GM21360 (cell line): ENCODE measurements at regions not wholly inside any gene's neighbourhood (a gene's known extent, or its start where the extent isn't known, plus 50 kb on each side); places are given as distances from the start of the nearest gene placed in this dataset.

Source experiments
- ATAC-seq: cut with Tn5 transposase; IDR thresholded peaks from one replicate; pipeline ENCODE4 v1.9.1; 2021; ENCODE audit warnings: mild to moderate bottlenecking, moderate library complexity; ENCODE audit not compliant: unreplicated experiment

DNA sequence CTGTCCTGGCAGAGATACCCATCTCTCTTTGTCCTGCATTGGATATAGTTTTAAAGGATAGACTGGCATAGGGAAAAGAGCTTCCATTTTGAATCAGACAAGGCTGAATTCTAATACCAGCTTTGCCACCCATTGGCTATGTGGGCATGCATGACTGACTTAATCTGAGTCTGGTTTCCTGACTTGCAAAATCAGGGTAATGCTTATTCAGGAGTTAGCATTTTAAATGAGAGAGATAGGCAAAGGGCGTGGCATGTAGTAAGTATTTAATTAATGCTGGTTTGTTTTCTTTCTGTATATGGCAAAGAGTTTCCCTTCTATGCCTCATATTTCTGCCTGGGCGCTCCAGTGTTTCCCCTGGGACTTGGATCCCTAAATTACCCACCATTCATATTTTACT, 492.9 kb downstream of the IGSF11 start:
- no peak for ATAC-seq

- ATAC-seq: no peak
Measured at GRCh38 chr3:118543832-118544231, 490.8 kb downstream of the IGSF11 start.

- no peak for ATAC-seq
Measured at GRCh38 chr3:118544458-118544857, 490.2 kb downstream of the IGSF11 start.

- no peak for ATAC-seq
Measured at GRCh38 chr3:118548434-118548833, 486.2 kb downstream of the IGSF11 start.

- no peak for ATAC-seq
Measured at GRCh38 chr3:118550122-118550521, 484.5 kb downstream of the IGSF11 start.

DNA sequence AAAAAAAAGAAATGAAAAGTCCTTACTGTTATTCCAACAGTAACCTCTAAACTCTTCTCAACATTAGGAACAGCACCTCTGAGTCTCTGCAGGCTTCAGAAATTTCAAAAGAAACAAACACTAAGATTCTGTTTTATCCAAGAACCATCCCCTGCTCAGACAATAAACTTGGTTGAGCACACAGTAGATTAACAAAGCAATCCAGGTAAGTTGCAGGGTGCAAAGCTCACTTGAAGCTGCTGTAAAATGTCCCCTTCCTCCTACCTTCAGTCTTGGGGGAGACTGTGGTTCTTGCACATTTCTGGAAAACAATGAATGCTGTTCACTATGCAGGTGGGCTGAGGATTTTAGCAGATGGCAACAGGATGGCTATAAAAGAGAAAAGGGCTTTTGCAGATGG, 484.1 kb downstream of the IGSF11 start:
- no peak for ATAC-seq

- no peak for ATAC-seq
Measured at GRCh38 chr3:118554148-118554838, 480.4 kb downstream of the IGSF11 start.

GRCh38 chr3:118556983-118557382, 477.7 kb downstream of the IGSF11 start:
- no peak for ATAC-seq

- no peak for ATAC-seq
Measured at GRCh38 chr3:118557513-118557912, 477.1 kb downstream of the IGSF11 start.

- ATAC-seq: no peak
Measured at GRCh38 chr3:118559286-118559685, 475.4 kb downstream of the IGSF11 start.

GRCh38 chr3:118564800-118565199, 469.8 kb downstream of the IGSF11 start:
- no peak for ATAC-seq

DNA sequence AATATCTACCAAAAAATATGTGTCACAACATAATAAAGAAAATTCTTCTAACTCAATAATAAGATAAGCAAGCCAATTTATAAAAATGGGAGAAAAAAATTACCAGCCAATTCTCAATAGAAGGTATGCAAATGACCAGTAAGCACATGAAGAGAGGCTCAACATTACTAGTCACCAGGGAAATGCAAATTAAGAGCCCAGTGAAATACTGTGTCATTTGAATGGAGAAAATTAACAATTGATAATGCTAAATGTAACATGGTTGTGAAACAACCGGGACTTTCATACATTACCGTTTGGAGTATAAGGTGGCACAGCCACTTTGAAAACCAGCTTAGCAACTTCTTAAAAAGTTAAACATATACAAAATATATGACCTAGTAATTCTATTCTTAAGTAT, 460.7 kb downstream of the IGSF11 start:
- no peak for ATAC-seq

DNA sequence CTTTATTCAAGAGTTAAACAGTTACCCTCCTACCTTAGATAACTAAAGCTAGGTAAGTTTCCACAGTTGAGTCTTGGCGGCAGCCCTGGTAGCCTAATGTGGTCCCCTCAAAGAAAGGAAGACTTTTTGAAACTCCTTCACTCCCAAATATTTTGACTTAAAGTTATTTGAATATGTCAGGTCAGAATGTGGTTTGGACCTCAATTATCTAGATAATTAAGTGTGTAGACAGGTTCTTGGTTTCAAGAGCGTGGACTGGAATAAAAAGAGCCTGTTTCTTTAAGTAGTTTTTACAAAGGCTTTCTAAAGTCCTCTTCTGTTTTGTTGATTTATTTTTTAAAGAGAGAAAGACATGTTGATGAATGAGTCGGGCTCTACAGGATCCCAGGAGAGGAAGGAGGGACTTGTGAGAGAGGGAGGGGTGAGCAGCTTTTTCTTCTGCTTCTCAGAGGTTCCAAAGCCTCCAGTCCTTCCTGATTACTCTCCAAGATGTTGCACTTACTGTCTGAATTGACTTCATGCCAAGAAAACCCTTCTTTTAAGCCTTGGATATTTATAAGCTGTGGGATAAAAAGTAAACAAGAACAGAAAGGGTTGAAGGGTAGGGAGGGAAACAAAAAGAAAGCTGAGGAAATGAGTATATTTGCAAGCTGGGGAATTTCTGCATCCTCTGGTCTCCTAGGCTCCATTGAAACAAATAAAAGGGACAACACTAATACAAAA, 457.4 kb downstream of the IGSF11 start:
- ATAC-seq: no peak

- no peak for ATAC-seq
Measured at GRCh38 chr3:118578559-118578958, 456.1 kb downstream of the IGSF11 start.

- ATAC-seq: no peak
Measured at GRCh38 chr3:118587037-118587741, 447.5 kb downstream of the IGSF11 start.

DNA sequence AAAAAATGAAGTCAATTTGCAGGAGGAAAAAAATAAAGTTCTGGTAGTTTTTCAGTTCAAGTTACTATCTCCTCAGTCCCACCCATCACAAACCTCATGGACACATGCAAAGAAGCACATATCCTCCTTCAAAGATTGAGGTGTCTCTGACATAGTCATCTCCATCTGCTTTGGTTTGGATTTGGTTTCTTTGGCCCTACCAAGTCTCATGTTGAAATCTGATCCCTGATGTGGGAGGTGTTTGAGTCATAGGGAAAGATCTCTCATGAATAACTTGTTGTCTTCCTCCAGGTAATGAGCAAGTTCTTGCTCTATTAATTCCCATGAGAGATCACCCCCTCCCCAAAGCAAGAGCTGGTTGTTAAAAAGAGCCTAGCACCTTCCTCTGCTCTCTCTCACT, 446.8 kb downstream of the IGSF11 start:
- ATAC-seq: no peak

GRCh38 chr3:118593277-118593670, 441.4 kb downstream of the IGSF11 start:
- ATAC-seq: no peak

DNA sequence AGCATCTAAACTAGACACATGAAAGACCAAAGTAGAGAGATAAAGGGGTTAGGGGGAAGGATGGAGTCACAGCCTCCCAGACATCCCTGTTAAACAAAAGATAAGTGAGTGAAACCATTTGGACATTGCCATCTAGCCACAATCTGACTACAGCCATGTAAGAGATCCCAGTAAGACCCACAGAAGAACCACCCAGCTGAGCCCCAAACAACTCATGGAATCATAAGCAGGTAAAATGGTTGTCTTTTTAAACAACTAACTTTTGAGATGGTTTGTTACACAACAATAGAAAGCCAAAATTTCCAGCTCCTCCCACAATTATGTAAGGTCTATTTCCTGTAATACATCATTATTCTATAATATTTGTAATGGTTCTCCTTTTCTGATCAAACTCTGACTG, 437.5 kb downstream of the IGSF11 start:
- no peak for ATAC-seq

DNA sequence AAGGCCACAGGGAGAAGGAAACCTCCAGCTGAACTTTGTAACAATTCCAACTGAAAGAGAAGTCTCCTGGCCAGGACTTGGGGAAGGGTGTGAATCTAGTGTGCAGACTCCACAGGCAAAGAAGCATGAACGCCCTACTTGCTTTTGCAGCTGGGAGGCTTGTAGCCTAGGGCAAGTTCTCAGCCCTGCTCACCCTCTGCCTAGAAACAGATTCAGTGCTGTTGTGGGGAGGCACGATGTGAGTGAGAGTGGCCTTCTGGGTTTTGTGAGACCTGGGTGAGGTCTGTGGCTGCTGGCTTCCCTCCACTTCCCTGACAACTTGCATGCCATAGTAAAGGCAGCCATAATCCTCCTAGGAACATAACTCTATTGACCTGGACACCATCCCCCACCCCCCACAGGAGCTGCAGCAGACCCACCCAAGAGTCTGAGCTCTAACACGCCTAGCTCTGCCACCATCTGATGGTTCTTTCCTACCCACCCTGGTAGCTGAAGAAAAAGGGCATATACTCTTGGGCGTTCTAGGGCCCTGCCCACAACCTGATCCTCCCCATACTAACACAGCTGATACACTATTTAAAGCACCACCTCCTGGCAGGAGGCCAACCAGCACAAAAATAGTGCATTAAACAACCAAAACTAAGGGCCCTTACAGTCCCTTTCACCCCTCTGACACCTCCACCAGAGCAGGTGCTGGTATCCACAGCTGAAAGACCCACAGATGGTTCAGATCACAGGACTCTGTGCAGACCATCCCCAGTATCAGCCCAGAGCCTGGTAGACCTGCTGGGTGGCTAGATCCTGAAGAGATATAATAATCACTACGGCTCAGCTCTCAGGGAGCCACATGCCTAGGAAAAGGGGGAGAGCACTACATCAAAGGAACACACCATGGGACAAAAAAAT, 426.5 kb downstream of the IGSF11 start:
- no peak for ATAC-seq

- no peak for ATAC-seq
Measured at GRCh38 chr3:118618247-118619040, 416.2 kb downstream of the IGSF11 start.
